ENCODE measurements at regions not wholly inside any gene's neighbourhood (a gene's known extent, or its start where the extent isn't known, plus 50 kb on each side); places are given as distances from the start of the nearest gene placed in this dataset.
"Not testable (repeated sequence)": the region's sequence is repeated elsewhere in the genome, so short reads cannot be mapped to it uniquely, and the experiment has no call there.

- Histone ChIP-seq H3K9me3 (replicated peaks in 1 of 3) (no peaks in the 10 kb centered on the region), H3K27ac (no peak overlapping the region), H3K4me1 (replicated peaks in 1 of 2) (no peaks in the 10 kb centered on the region), H3K4me3 (no peak overlapping the region), H3K36me3 (replicated peaks in 1 of 2) (no peaks in the 10 kb centered on the region), H3K27me3 (peaks cover 5% of the 10 kb centered on the region)
- intact Hi-C loops (cut with DNase I), result no loop called here
- TF ChIP-seq CTCF (IDR thresholded peaks at IDR 0.05) (no peak), POLR2A (IDR thresholded peaks at IDR 0.05) (no peak)
- DNase-seq, result no peak
- 71 to 82% (median 74%) methylated on average over 6 to 7 of the region's 7 CpGs for WGBS, 4 donors
These were observed 117.5 kb upstream of the AFDN start for GRCh38 chr6:167709196-167709595.

DNA sequence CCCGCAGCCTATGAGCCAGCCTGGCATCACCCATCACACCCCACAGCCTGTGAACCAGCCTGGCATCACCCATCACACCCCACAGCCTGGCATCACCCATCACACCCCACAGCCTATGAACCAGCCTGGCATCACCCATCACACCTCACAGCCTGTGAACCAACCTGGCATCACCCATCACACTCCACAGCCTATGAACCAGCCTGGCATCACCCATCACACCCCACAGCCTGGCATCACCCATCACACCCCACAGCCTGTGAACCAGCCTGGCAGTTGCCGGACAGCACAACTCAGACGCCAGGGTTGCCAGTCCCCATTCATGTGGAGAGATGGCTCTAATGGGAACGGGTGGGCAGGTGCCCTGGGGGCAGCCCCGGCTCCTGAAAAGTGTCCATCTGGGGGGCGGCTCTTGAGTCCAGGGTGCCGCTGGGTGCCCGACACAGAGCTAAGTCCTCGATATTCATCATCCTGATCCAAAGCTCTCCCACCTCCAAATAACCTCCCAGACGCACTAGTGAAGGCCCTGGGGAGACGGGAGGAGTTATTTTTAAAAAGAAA, 116.9 kb upstream of the AFDN start:
- H3K4me3 ChIP-seq; H3K4me1 ChIP-seq (replicated peaks in 1 of 2); H3K9me3 ChIP-seq (replicated peaks in 1 of 3); H3K36me3 ChIP-seq (replicated peaks in 1 of 2); DNase-seq; H3K27me3 ChIP-seq; intact Hi-C loops (cut with DNase I); H3K27ac ChIP-seq: not testable (repeated sequence)
- WGBS, 4 donors, result 88 to 93% (median 89%) methylated on average over 6 to 11 of the region's 11 CpGs

GRCh38 chr6:167710363-167710920, 116.3 kb upstream of the AFDN start:
- Histone ChIP-seq H3K27me3 (peaks cover 5% of the 10 kb centered on the region), H3K9me3 (replicated peaks in 1 of 3) (no peaks in the 10 kb centered on the region), H3K36me3 (replicated peaks in 1 of 2) (no peaks in the 10 kb centered on the region), H3K4me3 (no peak overlapping the region), H3K27ac (no peak overlapping the region), H3K4me1 (replicated peaks in 1 of 2) (no peaks in the 10 kb centered on the region)
- no peak for DNase-seq
- WGBS, 4 donors, result 76 to 80% (median 77%) methylated on average over 12 to 13 of the region's 13 CpGs
- TF ChIP-seq CTCF (IDR thresholded peaks at IDR 0.05) (no peak), POLR2A (IDR thresholded peaks at IDR 0.05) (no peak)
- intact Hi-C loops (cut with DNase I), result no loop called here

DNA sequence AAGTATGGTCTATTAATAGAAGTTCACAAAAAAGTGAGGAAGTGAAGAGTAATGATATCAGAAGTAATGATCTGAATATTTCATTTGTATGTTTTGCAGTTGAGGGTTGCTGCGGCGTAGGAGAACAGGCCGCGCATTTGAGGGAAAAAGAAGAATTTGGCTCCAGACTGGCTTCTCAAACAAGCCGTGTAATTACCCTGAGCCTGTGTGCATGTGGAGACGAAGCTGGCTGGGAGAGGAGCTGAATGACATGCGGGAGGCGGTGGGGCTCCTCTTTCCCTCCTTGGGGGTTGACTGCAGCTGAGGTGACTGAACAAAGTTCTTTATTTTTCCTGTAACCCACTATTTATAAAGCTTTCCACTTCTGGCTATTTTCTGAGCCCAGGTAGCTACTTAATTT, 115.5 kb upstream of the AFDN start:
- Histone ChIP-seq H3K36me3 (replicated peaks in 1 of 2) (no peaks in the 10 kb centered on the region), H3K9me3 (replicated peaks in 1 of 3) (no peaks in the 10 kb centered on the region), H3K27ac (no peak overlapping the region), H3K27me3 (peaks cover 5% of the 10 kb centered on the region), H3K4me1 (replicated peaks in 1 of 2) (no peaks in the 10 kb centered on the region), H3K4me3 (no peak overlapping the region)
- DNase-seq, result no peak
- TF ChIP-seq POLR2A (IDR thresholded peaks at IDR 0.05) (no peak), CTCF (IDR thresholded peaks at IDR 0.05) (no peak)
- WGBS, 4 donors, result 86 to 95% (median 92%) methylated on average over 8 of the region's 8 CpGs
- intact Hi-C loops (cut with DNase I), result no loop called here

All from adrenal gland (tissue), 9 donors.